Right ventricle myocardium superior (tissue), 1 donor: ENCODE measurements at regions not wholly inside any gene's neighbourhood (a gene's known extent, or its start where the extent isn't known, plus 50 kb on each side); places are given as distances from the start of the nearest gene placed in this dataset.

Experiments
- ATAC-seq: fragments of 200-7000 bp; cut with Tn5 transposase; one replicate; pipeline ENCODE4 v1.9.1; 2020; ENCODE audit warnings: mild to moderate bottlenecking; ENCODE audit not compliant: poor library complexity
- DNase-seq: peaks from one replicate; pipeline ENCODE4 v3.0.0-alpha.2; 2020
- intact Hi-C: fragments of 100-400 bp; cut with DNase I; formaldehyde crosslinking; loops from one replicate; pipeline ENCODE4 v1.11.2; 2022
- donor health status: DM: no; HTN: yes; CAD: no; lungs with severe emphysema.

GRCh38 chr1:98197356-98197755, 276.5 kb upstream of the DPYD start:
- no peak for DNase-seq
- intact Hi-C loops = no loop called here
- ATAC-seq = no peak

- ATAC-seq = no peak
Measured at GRCh38 chr1:98196012-98196411, 275.2 kb upstream of the DPYD start.

GRCh38 chr1:98188774-98189173, 267.9 kb upstream of the DPYD start:
- ATAC-seq (no peak), DNase-seq (no peak)
- intact Hi-C loops = no loop called here

More at GRCh38 chr1:98196012-98196411, 275.2 kb upstream of the DPYD start:
- intact Hi-C loops = no loop called here
- no peak for DNase-seq

- no peak for ATAC-seq
- no peak for DNase-seq
- intact Hi-C loops = no loop called here
Measured at GRCh38 chr1:98184856-98185255, 264.0 kb upstream of the DPYD start.

GRCh38 chr1:98181036-98181764, 260.4 kb upstream of the DPYD start:
- ATAC-seq = no peak
- intact Hi-C loops = no loop called here

GRCh38 chr1:98179151-98179773, 258.4 kb upstream of the DPYD start:
- no peak for DNase-seq
- intact Hi-C loops = no loop called here
- no peak for ATAC-seq

More at GRCh38 chr1:98181036-98181764, 260.4 kb upstream of the DPYD start:
- no peak for DNase-seq

GRCh38 chr1:98177751-98178150, 256.9 kb upstream of the DPYD start:
- no peak for ATAC-seq
- DNase-seq = no peak
- intact Hi-C loops = no loop called here

- ATAC-seq (no peak), DNase-seq (no peak)
- intact Hi-C loops = no loop called here
Measured at GRCh38 chr1:98176936-98177335, 256.1 kb upstream of the DPYD start.

GRCh38 chr1:98176414-98176813, 255.6 kb upstream of the DPYD start:
- DNase-seq = no peak
- no peak for ATAC-seq
- intact Hi-C loops = no loop called here

- DNase-seq = no peak
- intact Hi-C loops = no loop called here
- ATAC-seq = no peak
Measured at GRCh38 chr1:98172578-98172977, 251.7 kb upstream of the DPYD start.

- DNase-seq = no peak
- intact Hi-C loops = no loop called here
- ATAC-seq = no peak
Measured at GRCh38 chr1:98172022-98172421, 251.2 kb upstream of the DPYD start.

- ATAC-seq (no peak), DNase-seq (no peak)
- intact Hi-C loops = no loop called here
Measured at GRCh38 chr1:98164509-98164908, 243.7 kb upstream of the DPYD start.

- intact Hi-C loops = no loop called here
- DNase-seq (no peak), ATAC-seq (no peak)
Measured at GRCh38 chr1:98157524-98158313, 236.9 kb upstream of the DPYD start.

GRCh38 chr1:98147280-98147679, 226.4 kb upstream of the DPYD start:
- intact Hi-C loops = no loop called here
- ATAC-seq (no peak), DNase-seq (no peak)

- ATAC-seq = no peak
- DNase-seq = no peak
- intact Hi-C loops = no loop called here
Measured at GRCh38 chr1:98145655-98146054, 224.8 kb upstream of the DPYD start.

- no peak for ATAC-seq
- intact Hi-C loops = no loop called here
- no peak for DNase-seq
Measured at GRCh38 chr1:98143403-98143802, 222.6 kb upstream of the DPYD start.

- intact Hi-C loops = no loop called here
- ATAC-seq (peak; percentile 98), DNase-seq (no peak)
Measured at GRCh38 chr1:98133131-98133530, 212.3 kb upstream of the DPYD start.

GRCh38 chr1:98130408-98130807, 209.6 kb upstream of the DPYD start:
- intact Hi-C loops = no loop called here
- DNase-seq (no peak), ATAC-seq (no peak)

GRCh38 chr1:98129491-98129890, 208.7 kb upstream of the DPYD start:
- intact Hi-C loops = no loop called here
- DNase-seq = no peak

GRCh38 chr1:98126740-98127139, 205.9 kb upstream of the DPYD start:
- intact Hi-C loops = no loop called here
- ATAC-seq (no peak), DNase-seq (no peak)

More at GRCh38 chr1:98129491-98129890, 208.7 kb upstream of the DPYD start:
- no peak for ATAC-seq
